ENCODE measurements at regions not wholly inside any gene's neighbourhood (a gene's known extent, or its start where the extent isn't known, plus 50 kb on each side); places are given as distances from the start of the nearest gene placed in this dataset. TPM values are rescaled to one million over a fixed set of nuclear protein-coding genes. Genes with fewer than 3 reads are reported as not detected.
A peak's percentile ranks its signal among the peaks of the same experiment; 100 is the strongest.
"Not testable (repeated sequence)": the region's sequence is repeated elsewhere in the genome, so short reads cannot be mapped to it uniquely, and the experiment has no call there.

DNA sequence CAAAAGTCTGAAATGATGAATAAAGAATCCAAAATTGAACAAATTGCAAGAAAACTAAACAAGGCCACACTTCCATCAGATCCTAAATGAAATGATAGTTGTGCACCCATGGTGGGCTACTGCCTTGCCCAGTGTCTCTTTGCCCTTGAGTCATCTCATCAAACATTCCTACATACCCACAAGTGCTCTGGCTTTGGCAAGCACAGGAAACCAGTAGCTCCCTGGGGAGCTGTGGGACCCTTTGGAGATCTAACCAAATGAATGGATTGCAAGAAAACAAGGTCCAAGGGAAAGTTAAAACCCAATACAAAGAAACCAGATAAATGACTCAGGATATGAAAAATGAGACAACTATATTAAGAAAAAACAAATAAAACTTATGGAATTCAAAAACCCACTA lies 129.8 kb upstream of the TMEM229A start:
- DNase-seq (ENCODE audit: low spot score), result no peak

- peak; percentile 56 for DNase-seq (ENCODE audit: low spot score)
Observed at GRCh38 chr7:124155432-124156022, 122.7 kb upstream of the TMEM229A start.

GRCh38 chr7:124152859-124153692 lies 120.2 kb upstream of the TMEM229A start:
- peak; percentile 85 for DNase-seq (ENCODE audit: low spot score)

DNA sequence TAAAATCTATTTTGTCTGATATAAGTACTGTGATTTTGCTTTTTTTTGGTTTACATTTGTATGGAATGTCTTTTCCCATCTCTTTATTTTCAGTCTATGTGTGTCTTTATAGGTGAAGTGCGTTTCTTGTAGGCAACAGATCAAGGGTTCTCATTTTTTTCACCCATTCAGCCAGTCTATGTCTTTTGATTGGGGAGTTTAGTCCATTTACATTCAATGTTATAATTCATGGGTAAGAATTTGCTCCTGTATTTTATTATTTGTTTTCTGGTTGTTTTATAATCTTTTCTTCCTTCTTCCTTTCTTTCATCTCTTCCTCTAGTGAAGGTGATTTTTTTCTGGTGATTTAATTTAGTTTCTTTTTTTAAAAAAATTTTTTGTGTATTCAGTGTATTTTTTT lies 104.8 kb upstream of the TMEM229A start:
- no peak for DNase-seq (ENCODE audit: low spot score)

DNA sequence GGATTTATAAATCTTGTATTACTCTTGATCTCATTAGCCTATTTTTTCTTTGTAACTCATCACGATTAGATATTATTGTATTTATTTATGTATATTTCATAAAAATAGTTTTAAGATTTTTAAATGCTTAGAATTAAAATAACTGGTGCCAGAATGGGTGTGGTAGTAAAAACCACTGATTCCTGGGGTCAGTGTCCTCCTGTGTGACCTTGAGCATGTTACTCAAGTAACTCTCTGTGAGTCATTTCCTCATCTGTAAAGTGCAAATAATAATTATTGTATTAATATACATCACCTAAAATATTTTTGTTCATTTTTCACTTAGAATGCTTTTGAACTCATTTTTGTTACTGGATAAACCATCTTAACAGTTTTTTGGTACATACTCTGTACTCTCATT lies 91.3 kb upstream of the TMEM229A start:
- DNase-seq (ENCODE audit: low spot score), result no peak

GRCh38 chr7:124120911-124121310 lies 88.0 kb upstream of the TMEM229A start:
- DNase-seq (ENCODE audit: low spot score), result no peak

- DNase-seq (ENCODE audit: low spot score), result no peak
Observed at GRCh38 chr7:124113045-124113444, 80.2 kb upstream of the TMEM229A start.

- peak; percentile 11 for DNase-seq (ENCODE audit: low spot score)
Observed at GRCh38 chr7:124106575-124106974, 73.7 kb upstream of the TMEM229A start.

GRCh38 chr7:124101173-124101768 lies 68.4 kb upstream of the TMEM229A start:
- peak; percentile 76 for DNase-seq (ENCODE audit: low spot score)

DNA sequence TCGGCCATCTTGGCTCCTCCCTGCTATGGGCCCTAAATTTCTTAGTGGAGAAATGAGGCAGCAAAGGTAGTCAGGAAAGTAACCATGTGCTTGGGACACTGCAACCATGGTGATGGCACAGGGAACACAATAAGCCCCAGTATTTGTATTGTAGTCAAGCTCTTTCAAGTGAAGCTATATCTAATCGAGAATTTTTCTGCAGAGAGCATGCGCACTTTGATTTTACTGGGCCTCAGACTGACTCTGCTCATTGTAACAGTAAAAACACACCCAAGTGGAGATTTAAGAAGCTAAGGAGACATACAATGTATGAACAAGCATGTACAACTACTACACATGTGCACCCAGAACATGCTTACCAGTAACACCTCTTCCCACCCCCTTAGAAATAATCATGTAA lies 67.3 kb upstream of the TMEM229A start:
- peak; percentile 5 for DNase-seq (ENCODE audit: low spot score)

DNA sequence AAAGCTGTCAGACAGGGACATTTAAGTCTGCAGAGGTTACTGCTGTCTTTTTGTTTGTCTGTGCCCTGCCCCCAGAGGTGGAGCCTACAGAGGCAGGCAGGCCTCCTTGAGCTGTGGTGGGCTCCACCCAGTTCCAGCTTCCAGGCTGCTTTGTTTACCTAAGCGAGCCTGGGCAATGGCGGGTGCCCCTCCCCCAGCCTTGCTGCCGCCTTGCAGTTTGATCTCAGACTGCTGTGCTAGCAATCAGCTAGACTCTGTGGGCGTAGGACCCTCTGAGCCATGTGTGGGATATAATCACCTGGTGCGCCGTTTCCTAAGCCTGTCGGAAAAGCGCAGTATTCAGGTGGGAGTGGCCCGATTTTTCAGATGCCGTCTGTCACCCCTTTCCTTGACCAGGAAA lies 66.7 kb upstream of the TMEM229A start:
- DNase-seq (ENCODE audit: low spot score), result not testable (repeated sequence)

DNA sequence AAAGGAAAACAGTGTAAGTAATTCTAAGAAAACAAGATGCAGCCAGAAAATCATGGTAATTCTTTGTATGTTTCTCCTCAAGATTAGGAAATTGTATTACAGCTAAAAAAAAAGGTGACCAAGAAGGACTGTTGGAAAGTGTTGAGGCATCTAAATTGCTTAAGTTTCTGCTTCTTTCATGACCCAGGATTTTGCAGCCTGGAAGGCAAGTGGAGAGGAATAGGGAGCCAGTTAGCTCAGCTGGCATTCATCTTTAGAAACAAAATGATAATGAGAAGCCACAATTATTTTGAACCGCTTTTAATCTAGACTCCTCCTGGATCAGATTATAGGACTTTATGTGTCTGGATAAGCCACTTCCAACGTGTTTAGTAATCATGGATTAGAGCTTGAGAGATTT lies 56.8 kb upstream of the TMEM229A start:
- DNase-seq (ENCODE audit: low spot score), result no peak

GRCh38 chr7:124088590-124088989 lies 55.7 kb upstream of the TMEM229A start:
- no peak for DNase-seq (ENCODE audit: low spot score)

- DNase-seq (ENCODE audit: low spot score), result no peak
Observed at GRCh38 chr7:124086843-124087242, 54.0 kb upstream of the TMEM229A start.

- DNase-seq (ENCODE audit: low spot score), result peak; percentile 95
Observed at GRCh38 chr7:124085179-124085578, 52.3 kb upstream of the TMEM229A start.

DNA sequence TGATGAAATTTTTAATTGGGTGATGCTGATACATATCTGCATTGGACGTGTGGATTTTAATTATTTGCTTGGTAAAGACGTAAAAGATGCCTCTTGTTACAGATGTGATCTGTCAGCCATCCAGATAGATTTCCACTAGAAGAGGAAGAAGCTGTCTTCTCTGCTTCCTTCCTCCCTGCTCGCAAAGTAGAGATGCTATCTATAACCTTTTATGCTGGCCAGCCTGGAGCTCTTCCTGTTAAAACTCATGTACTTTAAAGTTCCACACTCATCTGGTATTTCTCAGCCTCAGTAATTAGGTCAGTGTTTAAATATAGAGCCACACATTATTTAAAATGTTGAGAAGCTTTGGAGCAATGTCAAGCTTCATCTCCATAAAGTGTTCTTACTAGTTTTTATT lies 51.2 kb upstream of the TMEM229A start:
- peak; percentile 22 for DNase-seq (ENCODE audit: low spot score)

Small RNA genes lying in the stretch of these regions (small RNA-seq; reads per million reads assigned to genes)
- gene RNU6-102P, result not detected

All from HT-29 (cell line).